IMR-90 (cell line): ENCODE measurements at regions not wholly inside any gene's neighbourhood (a gene's known extent, or its start where the extent isn't known, plus 50 kb on each side); places are given as distances from the start of the nearest gene placed in this dataset.

Source experiments
- RFX5 ChIP-seq: IDR thresholded peaks from 2 replicates; pipeline ENCODE4 v1.8.0; 2012; ENCODE audit warnings: low read depth, mild to moderate bottlenecking, low read length, moderate library complexity
- TF ChIP-seq, protein P1 (sequence below): conservative IDR thresholded peaks from 2 replicates; pipeline ENCODE4 v1.5.1; 2012; ENCODE audit warnings: mild to moderate bottlenecking, low read depth, low read length, improper control_type of control experiment

DNA sequence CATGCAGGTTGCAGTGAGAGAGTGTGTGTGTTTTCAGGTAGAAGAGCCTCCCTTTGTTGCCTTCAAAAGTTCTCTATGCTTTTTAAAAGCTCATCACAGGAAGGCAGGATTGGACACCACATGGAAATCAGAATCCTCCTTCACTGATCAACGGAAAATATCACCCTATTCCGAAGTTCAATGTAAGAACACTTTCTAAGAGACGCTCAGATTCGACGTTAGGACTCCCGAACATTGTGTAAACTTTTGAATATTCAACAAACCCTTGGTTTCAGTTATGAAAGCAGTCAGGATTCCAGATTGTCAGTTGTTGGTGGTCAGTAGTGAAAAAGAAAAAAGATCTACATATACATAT lies 561.4 kb upstream of the ID2 start:
- TF ChIP-seq, protein P1, sequence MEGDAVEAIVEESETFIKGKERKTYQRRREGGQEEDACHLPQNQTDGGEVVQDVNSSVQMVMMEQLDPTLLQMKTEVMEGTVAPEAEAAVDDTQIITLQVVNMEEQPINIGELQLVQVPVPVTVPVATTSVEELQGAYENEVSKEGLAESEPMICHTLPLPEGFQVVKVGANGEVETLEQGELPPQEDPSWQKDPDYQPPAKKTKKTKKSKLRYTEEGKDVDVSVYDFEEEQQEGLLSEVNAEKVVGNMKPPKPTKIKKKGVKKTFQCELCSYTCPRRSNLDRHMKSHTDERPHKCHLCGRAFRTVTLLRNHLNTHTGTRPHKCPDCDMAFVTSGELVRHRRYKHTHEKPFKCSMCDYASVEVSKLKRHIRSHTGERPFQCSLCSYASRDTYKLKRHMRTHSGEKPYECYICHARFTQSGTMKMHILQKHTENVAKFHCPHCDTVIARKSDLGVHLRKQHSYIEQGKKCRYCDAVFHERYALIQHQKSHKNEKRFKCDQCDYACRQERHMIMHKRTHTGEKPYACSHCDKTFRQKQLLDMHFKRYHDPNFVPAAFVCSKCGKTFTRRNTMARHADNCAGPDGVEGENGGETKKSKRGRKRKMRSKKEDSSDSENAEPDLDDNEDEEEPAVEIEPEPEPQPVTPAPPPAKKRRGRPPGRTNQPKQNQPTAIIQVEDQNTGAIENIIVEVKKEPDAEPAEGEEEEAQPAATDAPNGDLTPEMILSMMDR: no peak
- no peak for TF ChIP-seq RFX5
